ENCODE measurements at regions not wholly inside any gene's neighbourhood (a gene's known extent, or its start where the extent isn't known, plus 50 kb on each side); places are given as distances from the start of the nearest gene placed in this dataset.

DNA sequence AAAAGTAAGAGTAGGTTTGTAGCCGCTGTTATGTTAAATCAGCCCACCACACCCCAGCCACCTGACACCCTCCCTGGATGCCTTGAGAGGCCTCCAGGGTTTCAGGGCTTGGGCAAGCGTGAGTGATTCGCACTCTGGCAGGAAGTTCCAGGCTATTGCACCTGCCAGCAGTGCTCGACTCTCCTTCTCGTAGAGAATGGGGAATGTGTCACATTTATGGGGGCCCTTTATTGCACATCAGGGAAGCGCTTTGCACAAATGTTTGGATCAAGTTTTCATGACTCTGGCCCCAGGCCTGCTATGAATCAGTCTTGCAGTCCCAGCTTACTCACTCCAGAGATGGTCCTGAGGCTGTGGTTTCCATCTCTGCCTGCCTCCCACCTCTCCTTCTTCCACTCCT is 66.1 kb upstream of the ADRA1B start:
- Histone ChIP-seq H3K4me3 (ENCODE audit: severe bottlenecking) (no peak overlapping the region), H3K9me3 (ENCODE audit: severe bottlenecking) (no peaks in the 10 kb centered on the region), H3K27ac (ENCODE audit: poor library complexity, severe bottlenecking) (peak overlapping the region; percentile 21), H3K4me1 (ENCODE audit: insufficient read depth, poor library complexity, severe bottlenecking) (peaks cover 16% of the 10 kb centered on the region), H3K36me3 (ENCODE audit: low read depth) (no peaks in the 10 kb centered on the region), H3K27me3 (ENCODE audit: insufficient read depth, poor library complexity, severe bottlenecking) (no peaks in the 10 kb centered on the region)
- ATAC-seq (ENCODE audit: low read depth) (peak; percentile 79), DNase-seq (ENCODE audit: low spot score) (no peak)
- TF ChIP-seq, protein P1, sequence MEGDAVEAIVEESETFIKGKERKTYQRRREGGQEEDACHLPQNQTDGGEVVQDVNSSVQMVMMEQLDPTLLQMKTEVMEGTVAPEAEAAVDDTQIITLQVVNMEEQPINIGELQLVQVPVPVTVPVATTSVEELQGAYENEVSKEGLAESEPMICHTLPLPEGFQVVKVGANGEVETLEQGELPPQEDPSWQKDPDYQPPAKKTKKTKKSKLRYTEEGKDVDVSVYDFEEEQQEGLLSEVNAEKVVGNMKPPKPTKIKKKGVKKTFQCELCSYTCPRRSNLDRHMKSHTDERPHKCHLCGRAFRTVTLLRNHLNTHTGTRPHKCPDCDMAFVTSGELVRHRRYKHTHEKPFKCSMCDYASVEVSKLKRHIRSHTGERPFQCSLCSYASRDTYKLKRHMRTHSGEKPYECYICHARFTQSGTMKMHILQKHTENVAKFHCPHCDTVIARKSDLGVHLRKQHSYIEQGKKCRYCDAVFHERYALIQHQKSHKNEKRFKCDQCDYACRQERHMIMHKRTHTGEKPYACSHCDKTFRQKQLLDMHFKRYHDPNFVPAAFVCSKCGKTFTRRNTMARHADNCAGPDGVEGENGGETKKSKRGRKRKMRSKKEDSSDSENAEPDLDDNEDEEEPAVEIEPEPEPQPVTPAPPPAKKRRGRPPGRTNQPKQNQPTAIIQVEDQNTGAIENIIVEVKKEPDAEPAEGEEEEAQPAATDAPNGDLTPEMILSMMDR (IDR thresholded peaks at IDR 0.05; ENCODE audit: poor library complexity, severe bottlenecking), result no peak

DNA sequence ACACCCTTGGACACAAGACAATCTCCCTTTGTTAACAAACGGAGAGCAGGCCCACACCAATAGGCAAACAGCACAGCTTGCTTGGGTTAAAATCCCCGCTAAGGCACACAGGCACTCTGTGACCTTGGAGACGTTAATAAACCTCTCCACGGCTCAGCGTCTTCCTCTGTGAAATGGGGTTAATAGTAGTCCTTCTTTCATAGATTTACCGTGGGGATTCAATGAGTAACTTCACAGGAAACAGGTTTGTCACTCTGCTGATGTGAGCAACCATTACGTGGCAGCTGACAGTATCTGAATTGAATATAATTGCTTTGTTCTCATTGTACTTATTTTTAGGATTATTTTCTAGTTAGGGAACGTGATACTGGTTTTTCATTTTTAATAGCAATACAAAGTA is 65.2 kb upstream of the ADRA1B start:
- H3K4me3 ChIP-seq (ENCODE audit: severe bottlenecking), result no peak overlapping the region
- no peaks in the 10 kb centered on the region for H3K27me3 ChIP-seq (ENCODE audit: insufficient read depth, poor library complexity, severe bottlenecking)
- peaks cover 16% of the 10 kb centered on the region for H3K4me1 ChIP-seq (ENCODE audit: insufficient read depth, poor library complexity, severe bottlenecking)
- DNase-seq (ENCODE audit: low spot score) (no peak), ATAC-seq (ENCODE audit: low read depth) (no peak)
- H3K9me3 ChIP-seq (ENCODE audit: severe bottlenecking), result no peaks in the 10 kb centered on the region
- no peaks in the 10 kb centered on the region for H3K36me3 ChIP-seq (ENCODE audit: low read depth)
- TF ChIP-seq, protein P1 (IDR thresholded peaks at IDR 0.05; ENCODE audit: poor library complexity, severe bottlenecking), result no peak
- no peak overlapping the region for H3K27ac ChIP-seq (ENCODE audit: poor library complexity, severe bottlenecking)

DNA sequence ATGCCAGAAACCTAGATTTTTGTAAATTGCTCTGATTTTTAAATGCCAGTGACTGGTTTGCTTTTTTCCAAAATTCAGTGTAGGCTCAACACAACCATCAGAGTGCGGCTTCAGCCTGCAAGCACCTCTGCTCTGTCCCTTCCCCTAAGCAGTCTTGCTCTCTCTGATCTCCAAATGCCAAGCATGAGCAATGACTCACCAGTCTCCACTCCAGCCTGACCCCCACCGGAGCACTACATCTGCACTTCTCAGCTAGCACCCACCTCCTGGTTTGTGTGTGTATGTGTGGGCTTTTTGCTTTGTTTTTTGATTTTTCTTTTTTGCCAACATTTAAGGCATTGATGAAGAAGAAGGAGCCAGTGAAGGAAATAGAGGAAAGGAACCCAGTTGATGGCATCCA is 61.4 kb upstream of the ADRA1B start:
- Histone ChIP-seq H3K4me3 (ENCODE audit: severe bottlenecking) (no peak overlapping the region), H3K36me3 (ENCODE audit: low read depth) (no peaks in the 10 kb centered on the region), H3K27me3 (ENCODE audit: insufficient read depth, poor library complexity, severe bottlenecking) (no peaks in the 10 kb centered on the region), H3K9me3 (ENCODE audit: severe bottlenecking) (no peaks in the 10 kb centered on the region), H3K27ac (ENCODE audit: poor library complexity, severe bottlenecking) (no peak overlapping the region), H3K4me1 (ENCODE audit: insufficient read depth, poor library complexity, severe bottlenecking) (peaks cover 10% of the 10 kb centered on the region)
- ATAC-seq (ENCODE audit: low read depth) (no peak), DNase-seq (ENCODE audit: low spot score) (no peak)
- TF ChIP-seq, protein P1 (IDR thresholded peaks at IDR 0.05; ENCODE audit: poor library complexity, severe bottlenecking), result no peak

DNA sequence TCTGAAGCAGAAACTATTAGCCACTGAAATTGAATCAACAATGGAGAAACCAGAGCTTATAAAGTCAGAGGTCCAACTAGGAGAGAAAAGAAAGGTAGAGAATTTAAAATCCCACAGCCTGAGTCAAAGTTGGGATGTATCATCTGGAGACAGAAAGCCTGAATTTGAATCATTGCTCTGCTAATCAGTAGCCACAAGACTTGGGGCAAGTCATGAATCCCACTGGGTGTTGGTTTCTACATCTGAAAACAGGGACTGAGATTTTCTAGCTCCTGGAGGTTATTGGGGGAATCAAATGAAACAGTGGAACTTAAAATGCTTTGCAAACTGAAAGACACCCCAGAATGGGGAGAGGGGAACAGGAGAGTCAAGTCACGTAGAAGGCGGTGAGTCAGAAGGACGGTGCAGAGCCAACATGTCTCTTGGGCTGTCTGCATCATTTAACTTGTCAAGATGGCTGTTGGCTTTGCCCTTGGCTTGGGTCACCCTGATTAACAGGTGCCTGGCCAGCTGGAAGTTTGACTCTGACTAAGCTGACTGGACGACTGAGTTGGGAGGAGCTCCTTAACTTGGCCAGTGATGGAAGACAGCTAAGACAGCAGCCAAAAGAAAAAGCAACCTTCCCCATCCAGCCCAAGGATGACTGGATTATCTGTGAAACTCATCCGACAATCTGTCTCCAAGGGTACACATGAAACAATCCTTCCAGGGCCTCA is 60.6 kb upstream of the ADRA1B start:
- no peaks in the 10 kb centered on the region for H3K27me3 ChIP-seq (ENCODE audit: insufficient read depth, poor library complexity, severe bottlenecking)
- DNase-seq (ENCODE audit: low spot score), result no peak
- TF ChIP-seq, protein P1 (IDR thresholded peaks at IDR 0.05; ENCODE audit: poor library complexity, severe bottlenecking), result no peak
- no peak for ATAC-seq (ENCODE audit: low read depth)
- H3K36me3 ChIP-seq (ENCODE audit: low read depth), result no peaks in the 10 kb centered on the region
- no peak overlapping the region for H3K4me3 ChIP-seq (ENCODE audit: severe bottlenecking)
- H3K4me1 ChIP-seq (ENCODE audit: insufficient read depth, poor library complexity, severe bottlenecking), result peaks cover 7% of the 10 kb centered on the region
- no peaks in the 10 kb centered on the region for H3K9me3 ChIP-seq (ENCODE audit: severe bottlenecking)
- H3K27ac ChIP-seq (ENCODE audit: poor library complexity, severe bottlenecking), result no peak overlapping the region

DNA sequence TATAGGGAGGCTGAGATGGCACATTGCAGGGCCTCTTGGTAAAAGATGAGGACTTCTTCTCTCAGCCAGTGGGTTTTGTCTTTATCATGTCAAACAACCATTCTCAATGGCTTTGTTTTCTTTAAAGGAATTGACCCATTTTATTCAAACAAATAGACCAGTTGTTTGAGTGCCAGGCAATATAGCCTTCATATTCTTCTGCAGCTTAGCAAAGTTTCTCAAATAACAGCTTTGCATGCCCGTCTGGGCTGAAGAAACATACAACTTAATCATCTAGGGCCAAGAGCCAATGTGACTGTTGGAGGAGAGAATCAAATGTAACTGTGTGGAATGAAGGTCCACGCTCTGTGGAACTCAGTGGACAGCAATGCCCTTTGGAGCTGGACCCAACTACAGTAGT is 57.4 kb upstream of the ADRA1B start:
- Histone ChIP-seq H3K4me1 (ENCODE audit: insufficient read depth, poor library complexity, severe bottlenecking) (no peaks in the 10 kb centered on the region), H3K36me3 (ENCODE audit: low read depth) (no peaks in the 10 kb centered on the region), H3K27ac (ENCODE audit: poor library complexity, severe bottlenecking) (no peak overlapping the region), H3K27me3 (ENCODE audit: insufficient read depth, poor library complexity, severe bottlenecking) (no peaks in the 10 kb centered on the region), H3K4me3 (ENCODE audit: severe bottlenecking) (no peak overlapping the region), H3K9me3 (ENCODE audit: severe bottlenecking) (no peaks in the 10 kb centered on the region)
- ATAC-seq (ENCODE audit: low read depth) (no peak), DNase-seq (ENCODE audit: low spot score) (no peak)
- TF ChIP-seq, protein P1 (IDR thresholded peaks at IDR 0.05; ENCODE audit: poor library complexity, severe bottlenecking), result no peak
